ENCODE measurements at regions not wholly inside any gene's neighbourhood (a gene's known extent, or its start where the extent isn't known, plus 50 kb on each side); places are given as distances from the start of the nearest gene placed in this dataset.

- no peak for DNase-seq
- Histone ChIP-seq H3K36me3 (replicated peaks; ENCODE audit: insufficient read depth, low read length) (no peaks in the 10 kb centered on the region), H3K27ac (ENCODE audit: low read length) (no peak overlapping the region), H3K9me3 (replicated peaks; ENCODE audit: insufficient read depth, low read length) (no peaks in the 10 kb centered on the region), H3K4me2 (ENCODE audit: low read depth, low read length) (no peak overlapping the region), H3F3A (ENCODE audit: insufficient read depth, low read length) (no peaks in the 10 kb centered on the region), H3K4me3 (ENCODE audit: low read length) (no peak overlapping the region), H2AFZ (ENCODE audit: low read length) (no peak overlapping the region), H3K27me3 (replicated peaks; ENCODE audit: insufficient read depth, low read length) (no peaks in the 10 kb centered on the region), H3K9me2 (replicated peaks; ENCODE audit: insufficient read depth, low read length) (no peaks in the 10 kb centered on the region), H3K4me1 (ENCODE audit: low read length) (no peaks in the 10 kb centered on the region), H3K79me2 (ENCODE audit: low read length) (no peaks in the 10 kb centered on the region), H4K20me1 (ENCODE audit: insufficient read depth, low read length) (no peaks in the 10 kb centered on the region), H3K9ac (ENCODE audit: low read length) (no peak overlapping the region)
- no peak for TF ChIP-seq CTCF (IDR thresholded peaks at IDR 0.05; ENCODE audit: low read length)
- no peak for TF ChIP-seq EZH2 (optimal IDR thresholded peaks at IDR 0.05; ENCODE audit: low read depth, low read length)
These were observed 311.2 kb upstream of the FAT3 start for GRCh38 chr11:91913407-91913806.

GRCh38 chr11:91912322-91912721, 312.3 kb upstream of the FAT3 start:
- Histone ChIP-seq H3K4me2 (ENCODE audit: low read depth, low read length) (no peak overlapping the region), H3K79me2 (ENCODE audit: low read length) (no peaks in the 10 kb centered on the region), H4K20me1 (ENCODE audit: insufficient read depth, low read length) (no peaks in the 10 kb centered on the region), H3K27ac (ENCODE audit: low read length) (no peak overlapping the region), H2AFZ (ENCODE audit: low read length) (no peak overlapping the region), H3K4me1 (ENCODE audit: low read length) (no peaks in the 10 kb centered on the region), H3K27me3 (replicated peaks; ENCODE audit: insufficient read depth, low read length) (no peaks in the 10 kb centered on the region), H3K4me3 (ENCODE audit: low read length) (no peak overlapping the region), H3K9me2 (replicated peaks; ENCODE audit: insufficient read depth, low read length) (no peaks in the 10 kb centered on the region), H3K9me3 (replicated peaks; ENCODE audit: insufficient read depth, low read length) (no peaks in the 10 kb centered on the region), H3F3A (ENCODE audit: insufficient read depth, low read length) (no peaks in the 10 kb centered on the region), H3K9ac (ENCODE audit: low read length) (no peak overlapping the region), H3K36me3 (replicated peaks; ENCODE audit: insufficient read depth, low read length) (no peaks in the 10 kb centered on the region)
- DNase-seq, result no peak
- TF ChIP-seq EZH2 (optimal IDR thresholded peaks at IDR 0.05; ENCODE audit: low read depth, low read length) (no peak), CTCF (IDR thresholded peaks at IDR 0.05; ENCODE audit: low read length) (no peak), EZH2phosphoT487 (IDR thresholded peaks at IDR 0.05; ENCODE audit: low read length) (no peak)

GRCh38 chr11:91906871-91907624, 317.6 kb upstream of the FAT3 start:
- H3K9me3 ChIP-seq (replicated peaks; ENCODE audit: insufficient read depth, low read length), result no peaks in the 10 kb centered on the region
- H3K36me3 ChIP-seq (replicated peaks; ENCODE audit: insufficient read depth, low read length), result no peaks in the 10 kb centered on the region
- H3K27ac ChIP-seq (ENCODE audit: low read length), result no peak overlapping the region
- no peaks in the 10 kb centered on the region for H3K79me2 ChIP-seq (ENCODE audit: low read length)
- H3K4me2 ChIP-seq (ENCODE audit: low read depth, low read length), result no peak overlapping the region
- no peaks in the 10 kb centered on the region for H3K27me3 ChIP-seq (replicated peaks; ENCODE audit: insufficient read depth, low read length)
- H3K4me3 ChIP-seq (ENCODE audit: low read length), result no peak overlapping the region
- no peak overlapping the region for H2AFZ ChIP-seq (ENCODE audit: low read length)
- H3K9ac ChIP-seq (ENCODE audit: low read length), result no peak overlapping the region
- no peaks in the 10 kb centered on the region for H4K20me1 ChIP-seq (ENCODE audit: insufficient read depth, low read length)
- TF ChIP-seq EZH2 (optimal IDR thresholded peaks at IDR 0.05; ENCODE audit: low read depth, low read length) (no peak), CTCF (IDR thresholded peaks at IDR 0.05; ENCODE audit: low read length) (no peak), EZH2phosphoT487 (IDR thresholded peaks at IDR 0.05; ENCODE audit: low read length) (no peak)
- H3F3A ChIP-seq (ENCODE audit: insufficient read depth, low read length), result no peaks in the 10 kb centered on the region
- no peaks in the 10 kb centered on the region for H3K9me2 ChIP-seq (replicated peaks; ENCODE audit: insufficient read depth, low read length)
- H3K4me1 ChIP-seq (ENCODE audit: low read length), result no peaks in the 10 kb centered on the region
- DNase-seq, result no peak
